GM12878 (cell line): ENCODE measurements at regions not wholly inside any gene's neighbourhood (a gene's known extent, or its start where the extent isn't known, plus 50 kb on each side); places are given as distances from the start of the nearest gene placed in this dataset.

ENCODE experiments used
- E4F1 ChIP-seq: fragments of 450-650 bp; IDR thresholded peaks from 2 replicates; pipeline ENCODE4 v1.6.1; 2018; ENCODE audit warnings: borderline replicate concordance, mild to moderate bottlenecking; ENCODE audit not compliant: partially characterized antibody
- FOS ChIP-seq: IDR thresholded peaks from 3 replicates; pipeline ENCODE4 v1.6.1; 2011; ENCODE audit warnings: borderline replicate concordance; ENCODE audit not compliant: insufficient read length; ENCODE audit errors: extremely low read depth
- FOXM1 ChIP-seq: IDR thresholded peaks from 2 replicates; pipeline ENCODE4 v1.6.1; 2012; ENCODE audit warnings: low read depth, mild to moderate bottlenecking, inconsistent platforms, low read length, moderate library complexity
- MYC ChIP-seq: IDR thresholded peaks from 2 replicates; pipeline ENCODE4 v1.6.1; 2011; ENCODE audit warnings: mild to moderate bottlenecking, low read length, moderate library complexity, inconsistent platforms; ENCODE audit not compliant: insufficient read depth, insufficient replicate concordance, insufficient read length, severe bottlenecking
- RFX5 ChIP-seq: IDR thresholded peaks from 2 replicates; pipeline ENCODE4 v1.6.1; 2011; ENCODE audit warnings: low read depth, low read length, improper control_type of control experiment
- TCF3 ChIP-seq: IDR thresholded peaks from 2 replicates; pipeline ENCODE4 v1.6.1; 2012; ENCODE audit warnings: low read depth, mild to moderate bottlenecking, low read length, borderline replicate concordance; ENCODE audit not compliant: insufficient read depth
- WRNIP1 ChIP-seq: IDR thresholded peaks from 2 replicates; pipeline ENCODE4 v1.6.1; 2011; ENCODE audit warnings: low read depth, low read length, improper control_type of control experiment, borderline replicate concordance
- ZBTB11 ChIP-seq: fragments of 450-650 bp; formaldehyde crosslinking; IDR thresholded peaks from 2 replicates; pipeline ENCODE4 v1.5.0; 2022; ENCODE audit warnings: mild to moderate bottlenecking, missing genetic modification characterization
- TF ChIP-seq, protein P1 (sequence below): fragments of 450-650 bp; conservative IDR thresholded peaks from 2 replicates; pipeline ENCODE4 v1.6.1; 2017; ENCODE audit warnings: mild to moderate bottlenecking, moderate library complexity
- TF ChIP-seq, protein P2 (sequence below): IDR thresholded peaks from 2 replicates; pipeline ENCODE4 v1.6.1; 2011; ENCODE audit warnings: borderline replicate concordance, low read depth, mild to moderate bottlenecking, moderate library complexity, mixed read lengths, low read length; ENCODE audit not compliant: insufficient read depth; ENCODE audit errors: extremely low read length

DNA sequence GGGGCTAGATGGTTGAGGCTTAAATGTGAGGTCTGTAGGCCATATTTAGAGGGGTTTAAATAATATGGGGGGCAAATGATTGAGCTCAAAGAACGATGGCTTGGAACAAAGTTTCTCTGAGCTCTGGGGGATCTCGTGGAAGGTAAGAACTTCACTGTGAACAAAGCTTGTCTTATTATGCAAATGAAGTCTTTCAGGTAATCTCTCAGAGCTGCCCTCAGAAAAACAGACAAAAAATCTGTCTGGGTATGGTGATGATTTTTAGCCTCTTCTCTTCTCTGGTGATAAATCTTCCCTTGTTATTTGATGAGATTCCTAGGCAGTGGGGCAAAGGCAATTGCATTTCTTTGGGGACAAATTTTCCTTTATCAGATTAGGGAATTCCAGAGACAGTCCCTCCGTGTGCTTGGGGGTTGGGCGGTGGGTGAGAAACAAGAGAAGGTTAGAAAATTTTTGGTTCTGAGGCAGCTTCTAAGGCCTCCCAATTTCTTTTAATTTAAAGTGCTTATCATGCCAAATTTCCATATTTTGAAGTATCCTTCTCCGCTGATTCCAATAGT lies 760.4 kb downstream of the TSN start (continued):
- no peak for TF ChIP-seq E4F1
- TF ChIP-seq TCF3 = no peak
- TF ChIP-seq, protein P1, sequence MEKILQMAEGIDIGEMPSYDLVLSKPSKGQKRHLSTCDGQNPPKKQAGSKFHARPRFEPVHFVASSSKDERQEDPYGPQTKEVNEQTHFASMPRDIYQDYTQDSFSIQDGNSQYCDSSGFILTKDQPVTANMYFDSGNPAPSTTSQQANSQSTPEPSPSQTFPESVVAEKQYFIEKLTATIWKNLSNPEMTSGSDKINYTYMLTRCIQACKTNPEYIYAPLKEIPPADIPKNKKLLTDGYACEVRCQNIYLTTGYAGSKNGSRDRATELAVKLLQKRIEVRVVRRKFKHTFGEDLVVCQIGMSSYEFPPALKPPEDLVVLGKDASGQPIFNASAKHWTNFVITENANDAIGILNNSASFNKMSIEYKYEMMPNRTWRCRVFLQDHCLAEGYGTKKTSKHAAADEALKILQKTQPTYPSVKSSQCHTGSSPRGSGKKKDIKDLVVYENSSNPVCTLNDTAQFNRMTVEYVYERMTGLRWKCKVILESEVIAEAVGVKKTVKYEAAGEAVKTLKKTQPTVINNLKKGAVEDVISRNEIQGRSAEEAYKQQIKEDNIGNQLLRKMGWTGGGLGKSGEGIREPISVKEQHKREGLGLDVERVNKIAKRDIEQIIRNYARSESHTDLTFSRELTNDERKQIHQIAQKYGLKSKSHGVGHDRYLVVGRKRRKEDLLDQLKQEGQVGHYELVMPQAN = no peak
- no peak for TF ChIP-seq FOXM1
- TF ChIP-seq RFX5 = no peak
- TF ChIP-seq, protein P2, sequence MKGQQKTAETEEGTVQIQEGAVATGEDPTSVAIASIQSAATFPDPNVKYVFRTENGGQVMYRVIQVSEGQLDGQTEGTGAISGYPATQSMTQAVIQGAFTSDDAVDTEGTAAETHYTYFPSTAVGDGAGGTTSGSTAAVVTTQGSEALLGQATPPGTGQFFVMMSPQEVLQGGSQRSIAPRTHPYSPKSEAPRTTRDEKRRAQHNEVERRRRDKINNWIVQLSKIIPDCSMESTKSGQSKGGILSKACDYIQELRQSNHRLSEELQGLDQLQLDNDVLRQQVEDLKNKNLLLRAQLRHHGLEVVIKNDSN = no peak
- no peak for TF ChIP-seq WRNIP1
- no peak for TF ChIP-seq FOS
- TF ChIP-seq MYC = no peak
- no peak for TF ChIP-seq ZBTB11 (CRISPR knock-in tag)
